Breast epithelium (tissue), 4 donors: ENCODE measurements at regions not wholly inside any gene's neighbourhood (a gene's known extent, or its start where the extent isn't known, plus 50 kb on each side); places are given as distances from the start of the nearest gene placed in this dataset.

Source experiments
- DNase-seq, 2 donors: peaks; one replicate each; pipeline ENCODE4 v3.0.0-alpha.2; 2019; ENCODE audit warnings: low spot score in 2 of 2
- H3K27ac ChIP-seq, 2 donors: fragments of 200-600 bp; sonication (generic) in 1 of 2; one replicate each; pipeline ENCODE4 v1.5.1; 2016 to 2019; ENCODE audit warnings: mild to moderate bottlenecking in 1 of 2
- H3K27me3 ChIP-seq, 2 donors: fragments of 200-600 bp; sonication (generic) in 1 of 2; one replicate each; pipeline versions ENCODE4 v1.5.1 to v1.6.0; 2017 to 2019; ENCODE audit warnings: control low read depth in 1 of 2, mild to moderate bottlenecking in 1 of 2
- H3K36me3 ChIP-seq: fragments of 200-600 bp; one replicate; pipeline ENCODE4 v1.5.1; 2019
- H3K4me1 ChIP-seq, 2 donors: fragments of 200-600 bp; sonication (generic); one replicate each; pipeline ENCODE4 v1.5.1; 2016 to 2019; ENCODE audit warnings: control low read depth in 1 of 2
- H3K4me3 ChIP-seq, 3 donors: fragments of 200-600 bp; sonication (generic); 1 replicate in 2 of 3; 2 replicates in 1 of 3; pipeline ENCODE4 v1.5.1; 2016 to 2019; ENCODE audit warnings: mild to moderate bottlenecking in 3 of 3, moderate library complexity in 2 of 3
- H3K9me3 ChIP-seq, 2 donors: fragments of 200-600 bp; sonication (generic) in 1 of 2; one replicate each; pipeline ENCODE4 v1.5.1; 2016 to 2019; ENCODE audit warnings: control low read depth in 1 of 2
- CTCF ChIP-seq, 3 donors: fragments of 450-650 bp; IDR thresholded peaks; one replicate each; pipeline ENCODE4 v1.5.1; 2016 to 2017; ENCODE audit warnings: antibody characterized with exemption in 3 of 3, mild to moderate bottlenecking in 3 of 3, moderate library complexity in 3 of 3
- POLR2A ChIP-seq: fragments of 450-650 bp; IDR thresholded peaks from one replicate; pipeline ENCODE4 v1.6.1; 2016; ENCODE audit warnings: antibody characterized with exemption, mild to moderate bottlenecking, moderate library complexity
- POLR2AphosphoS5 ChIP-seq, 3 donors: sonication (generic); formaldehyde crosslinking; IDR thresholded peaks; one replicate each; pipeline ENCODE4 v1.6.1; 2017; ENCODE audit warnings: antibody characterized with exemption in 3 of 3
- intact Hi-C: fragments of 100-400 bp; cut with DNase I; formaldehyde crosslinking; loops from one replicate; pipeline ENCODE4 v1.15.1; 2023; ENCODE audit warnings: low total_unique reads

GRCh38 chr3:135755330-135756105, 210.0 kb upstream of the PPP2R3A start:
- Histone ChIP-seq H3K36me3 (no peaks in the 10 kb centered on the region), H3K27me3 (no peaks in the 10 kb centered on the region), H3K27ac (no peak overlapping the region), H3K4me1 (no peaks in the 10 kb centered on the region), H3K9me3 (no peaks in the 10 kb centered on the region), H3K4me3 (no peak overlapping the region)
- intact Hi-C loops = no loop called here
- DNase-seq = no peak
- TF ChIP-seq POLR2AphosphoS5 (IDR thresholded peaks at IDR 0.05) = no peak
- TF ChIP-seq CTCF (IDR thresholded peaks at IDR 0.05) = no peak
- no peak for TF ChIP-seq POLR2A

DNA sequence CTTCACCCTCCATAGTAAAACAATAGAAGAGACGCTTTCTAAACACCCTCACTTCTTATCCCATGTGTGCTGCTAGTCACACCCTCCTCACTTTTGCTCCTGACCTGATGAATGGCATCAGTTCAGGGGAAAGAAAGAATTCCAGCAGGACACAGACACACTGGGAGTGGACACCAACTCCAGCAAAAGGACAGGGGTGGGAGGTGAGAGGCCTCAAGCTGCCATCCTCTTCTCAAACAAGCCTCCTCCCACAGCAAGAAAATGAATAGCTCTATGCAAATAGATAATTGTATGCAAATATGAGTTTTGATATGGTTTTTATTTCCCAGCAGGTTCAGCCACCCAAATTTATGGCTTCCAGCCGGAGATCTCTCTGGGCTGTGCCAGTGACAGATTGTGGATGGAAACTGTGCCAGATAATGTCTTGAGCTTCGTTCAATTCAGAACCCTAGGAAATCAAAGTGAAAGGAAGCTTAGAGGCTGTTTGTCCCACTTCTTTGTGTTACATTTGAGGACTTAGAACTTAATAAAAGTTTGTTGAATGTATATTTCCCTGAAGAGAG, 209.3 kb upstream of the PPP2R3A start:
- DNase-seq = no peak
- intact Hi-C loops = no loop called here
- TF ChIP-seq CTCF (IDR thresholded peaks at IDR 0.05) (no peak), POLR2A (no peak), POLR2AphosphoS5 (IDR thresholded peaks at IDR 0.05) (no peak)
- Histone ChIP-seq H3K27me3 (no peaks in the 10 kb centered on the region), H3K4me1 (no peaks in the 10 kb centered on the region), H3K9me3 (no peaks in the 10 kb centered on the region), H3K36me3 (no peaks in the 10 kb centered on the region), H3K4me3 (no peak overlapping the region), H3K27ac (no peak overlapping the region)

DNA sequence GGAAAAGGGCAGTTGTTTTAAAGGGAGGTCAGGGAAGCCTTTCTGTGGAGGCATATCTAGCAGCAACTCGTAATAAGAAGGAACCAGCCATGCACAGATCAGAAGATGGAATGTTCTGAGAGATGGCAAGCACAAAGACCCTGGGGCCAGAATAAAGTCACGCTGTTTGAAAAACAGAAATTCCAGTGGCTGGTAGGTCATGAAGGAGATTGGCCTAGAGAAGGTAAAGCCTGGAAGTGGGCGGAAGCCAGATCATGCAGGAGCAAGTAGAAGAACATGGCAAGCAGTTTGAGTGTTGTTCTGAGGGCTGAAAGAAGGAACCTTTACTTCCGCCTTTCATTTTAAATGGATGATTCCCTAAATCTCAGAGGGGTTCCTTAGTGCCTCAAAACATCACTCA, 208.1 kb upstream of the PPP2R3A start:
- H3K9me3 ChIP-seq = no peaks in the 10 kb centered on the region
- no peak for DNase-seq
- intact Hi-C loops = no loop called here
- H3K4me3 ChIP-seq = no peak overlapping the region
- H3K36me3 ChIP-seq = no peaks in the 10 kb centered on the region
- H3K27ac ChIP-seq = no peak overlapping the region
- no peaks in the 10 kb centered on the region for H3K4me1 ChIP-seq
- H3K27me3 ChIP-seq = no peaks in the 10 kb centered on the region
- TF ChIP-seq CTCF (IDR thresholded peaks at IDR 0.05) = no peak

DNA sequence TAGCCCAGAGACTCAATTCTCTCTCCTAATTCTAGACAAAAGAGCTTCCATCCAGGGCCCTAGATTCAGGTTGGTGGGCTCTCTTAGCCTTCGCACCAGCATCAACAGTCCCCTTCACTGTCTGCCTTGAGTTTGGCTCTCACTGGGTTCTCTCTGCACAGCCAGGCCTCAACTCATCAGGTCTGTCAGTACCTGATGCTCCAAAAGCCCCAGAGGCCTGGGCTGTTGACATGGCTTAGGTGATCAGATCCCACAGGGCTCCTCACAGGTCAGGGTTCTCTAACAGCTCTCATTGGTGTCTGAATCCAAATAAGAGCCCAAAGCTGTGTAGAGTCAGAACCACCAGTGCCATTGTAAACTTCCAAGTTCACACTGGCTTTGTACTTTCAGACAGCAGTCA, 206.6 kb upstream of the PPP2R3A start:
- intact Hi-C loops = no loop called here
- H3K27ac ChIP-seq = no peak overlapping the region
- no peaks in the 10 kb centered on the region for H3K9me3 ChIP-seq
- no peak for DNase-seq
- H3K27me3 ChIP-seq = no peaks in the 10 kb centered on the region
- no peaks in the 10 kb centered on the region for H3K4me1 ChIP-seq
- H3K4me3 ChIP-seq = no peak overlapping the region
- no peaks in the 10 kb centered on the region for H3K36me3 ChIP-seq
- TF ChIP-seq POLR2A (no peak), POLR2AphosphoS5 (IDR thresholded peaks at IDR 0.05) (no peak), CTCF (IDR thresholded peaks at IDR 0.05) (no peak)

GRCh38 chr3:135759651-135760050, 205.9 kb upstream of the PPP2R3A start:
- intact Hi-C loops = no loop called here
- Histone ChIP-seq H3K27me3 (no peaks in the 10 kb centered on the region), H3K4me3 (no peak overlapping the region), H3K36me3 (no peaks in the 10 kb centered on the region), H3K4me1 (no peaks in the 10 kb centered on the region), H3K27ac (no peak overlapping the region), H3K9me3 (no peaks in the 10 kb centered on the region)
- no peak for DNase-seq
- TF ChIP-seq CTCF (IDR thresholded peaks at IDR 0.05) = no peak
- no peak for TF ChIP-seq POLR2AphosphoS5 (IDR thresholded peaks at IDR 0.05)
- no peak for TF ChIP-seq POLR2A
